GM12892 (cell line): ENCODE measurements at regions not wholly inside any gene's neighbourhood (a gene's known extent, or its start where the extent isn't known, plus 50 kb on each side); places are given as distances from the start of the nearest gene placed in this dataset.

Source experiments
- DNase-seq: peaks from one replicate; pipeline ENCODE4 v3.0.0; 2011; ENCODE audit not compliant: insufficient read length
- FAIRE-seq: peaks from 2 replicates; lab custom pipeline; 2011; peaks lifted over from hg19 to GRCh38; lab: Jason Lieb, UNC
- POLR2A ChIP-seq: IDR thresholded peaks from 2 replicates; pipeline ENCODE4 v1.6.1; 2011; ENCODE audit warnings: low read depth, low read length, control low read depth
- POLR2AphosphoS5 ChIP-seq: IDR thresholded peaks from 2 replicates; pipeline ENCODE4 v1.6.1; 2011; ENCODE audit warnings: low read depth, low read length, control low read depth
- TAF1 ChIP-seq: IDR thresholded peaks from 2 replicates; pipeline ENCODE4 v1.6.1; 2011; ENCODE audit warnings: low read depth, mild to moderate bottlenecking, control low read depth, low read length, borderline replicate concordance

- FAIRE-seq (no peak), DNase-seq (no peak)
- no peak for TF ChIP-seq POLR2A
- TF ChIP-seq POLR2AphosphoS5: no peak
Observed at GRCh38 chr13:63433546-63434150, 2018.0 kb upstream of the PCDH20 start.

DNA sequence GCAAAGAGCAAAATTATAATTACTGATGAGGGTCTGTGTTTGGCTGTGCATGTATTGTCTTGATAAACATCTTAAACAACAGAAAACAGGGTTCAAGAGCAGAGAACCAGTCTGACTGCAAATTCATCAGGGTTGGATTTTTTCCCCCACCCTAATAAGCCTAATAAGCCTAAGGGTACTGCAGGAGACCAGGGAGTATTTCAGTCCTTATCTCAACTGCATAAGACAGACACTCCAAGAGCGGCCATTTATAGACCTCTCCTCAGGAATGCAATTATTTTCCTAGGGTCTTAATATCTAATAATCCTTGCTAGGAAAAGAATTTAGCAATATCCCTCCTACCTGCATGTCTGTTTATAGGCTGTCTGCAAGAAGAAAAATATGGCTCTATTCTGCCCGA is 2011.5 kb upstream of the PCDH20 start:
- DNase-seq (no peak), FAIRE-seq (no peak)
- TF ChIP-seq TAF1 (no peak), POLR2AphosphoS5 (no peak), POLR2A (no peak)

- FAIRE-seq (no peak), DNase-seq (no peak)
- TF ChIP-seq TAF1: no peak
Observed at GRCh38 chr13:63425131-63425530, 2009.5 kb upstream of the PCDH20 start.

- TF ChIP-seq POLR2AphosphoS5 (no peak), POLR2A (no peak), TAF1 (no peak)
- FAIRE-seq: no peak
- no peak for DNase-seq
Observed at GRCh38 chr13:63421123-63421522, 2005.5 kb upstream of the PCDH20 start.

DNA sequence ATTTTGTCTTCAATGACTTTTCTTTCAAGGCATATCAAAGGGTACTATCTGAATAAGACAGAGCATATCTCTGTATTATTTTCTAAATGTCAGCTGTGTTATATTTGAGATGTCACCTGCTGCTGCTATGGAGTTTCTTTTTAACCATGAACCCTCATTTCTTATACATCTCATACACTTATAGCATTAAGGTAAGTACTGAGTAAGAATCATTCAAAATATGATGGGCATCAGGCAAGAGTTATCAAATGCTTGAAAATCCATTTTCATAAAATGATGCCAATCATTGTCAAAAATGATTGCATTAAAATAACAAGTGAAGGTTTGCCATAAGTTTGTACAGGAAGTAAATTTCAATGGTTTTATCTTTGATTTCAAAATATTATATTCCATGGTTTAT is 2005.0 kb upstream of the PCDH20 start:
- DNase-seq (no peak), FAIRE-seq (no peak)
- TF ChIP-seq TAF1 (no peak), POLR2AphosphoS5 (no peak), POLR2A (no peak)

GRCh38 chr13:63414247-63414646 is 1998.6 kb upstream of the PCDH20 start:
- FAIRE-seq (no peak), DNase-seq (no peak)
- TF ChIP-seq POLR2A (no peak), POLR2AphosphoS5 (no peak), TAF1 (no peak)

DNA sequence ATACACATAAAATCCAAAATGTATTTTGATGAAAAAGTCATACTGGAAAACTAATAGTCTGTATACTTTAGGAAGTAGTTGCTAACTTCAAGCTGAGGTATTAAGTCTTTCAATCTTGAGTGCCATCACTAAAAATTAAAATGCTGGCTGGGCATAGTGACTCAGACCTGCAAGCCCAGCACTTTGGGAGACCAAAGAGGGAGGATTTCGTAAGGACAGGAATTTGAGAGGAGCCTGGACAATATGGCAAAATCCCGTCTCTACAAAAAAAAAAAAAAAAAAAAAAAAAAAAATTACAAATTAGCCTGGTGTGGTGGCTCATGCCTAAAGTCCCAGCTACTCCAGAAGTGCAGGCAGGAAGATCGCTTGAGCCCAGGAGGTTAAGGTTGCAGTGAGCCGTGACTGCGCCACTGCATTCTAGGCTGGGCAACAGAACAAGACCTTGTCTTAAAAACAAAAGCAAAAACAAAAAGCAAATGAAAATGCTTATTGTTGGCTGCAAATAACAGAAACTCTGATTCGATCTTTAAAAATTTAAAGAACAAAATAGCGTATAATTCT is 1994.2 kb upstream of the PCDH20 start:
- DNase-seq (no peak), FAIRE-seq (no peak)
- TF ChIP-seq TAF1: no peak
- no peak for TF ChIP-seq POLR2AphosphoS5
- TF ChIP-seq POLR2A: no peak

- FAIRE-seq (no peak), DNase-seq (no peak)
- no peak for TF ChIP-seq TAF1
- no peak for TF ChIP-seq POLR2A
- no peak for TF ChIP-seq POLR2AphosphoS5
Observed at GRCh38 chr13:63408331-63409189, 1992.9 kb upstream of the PCDH20 start.

DNA sequence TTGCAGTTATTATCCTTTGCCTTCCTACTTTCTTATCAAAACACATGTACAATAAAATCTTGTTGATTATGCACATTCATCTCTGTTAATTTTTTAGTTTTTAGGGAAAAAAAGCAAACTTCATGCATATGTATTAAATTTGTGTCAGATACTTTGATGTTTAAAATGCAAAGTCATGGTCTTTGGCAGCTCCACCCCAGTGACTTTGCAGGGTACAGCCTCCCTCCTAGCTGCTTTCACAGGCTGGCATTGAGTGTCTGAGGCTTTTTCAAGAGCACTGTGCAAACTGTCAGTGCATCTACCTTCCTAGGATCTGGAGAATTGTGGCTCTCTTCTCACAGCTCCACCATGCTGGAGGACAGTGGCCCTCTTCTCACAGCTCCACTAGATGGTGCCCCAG is 1988.1 kb upstream of the PCDH20 start:
- FAIRE-seq: no peak
- no peak for DNase-seq
- TF ChIP-seq POLR2AphosphoS5: no peak
- no peak for TF ChIP-seq POLR2A
- no peak for TF ChIP-seq TAF1

GRCh38 chr13:63396746-63397145 is 1981.1 kb upstream of the PCDH20 start:
- no peak for DNase-seq
- no peak for FAIRE-seq
- TF ChIP-seq TAF1 (no peak), POLR2AphosphoS5 (no peak), POLR2A (no peak)

DNA sequence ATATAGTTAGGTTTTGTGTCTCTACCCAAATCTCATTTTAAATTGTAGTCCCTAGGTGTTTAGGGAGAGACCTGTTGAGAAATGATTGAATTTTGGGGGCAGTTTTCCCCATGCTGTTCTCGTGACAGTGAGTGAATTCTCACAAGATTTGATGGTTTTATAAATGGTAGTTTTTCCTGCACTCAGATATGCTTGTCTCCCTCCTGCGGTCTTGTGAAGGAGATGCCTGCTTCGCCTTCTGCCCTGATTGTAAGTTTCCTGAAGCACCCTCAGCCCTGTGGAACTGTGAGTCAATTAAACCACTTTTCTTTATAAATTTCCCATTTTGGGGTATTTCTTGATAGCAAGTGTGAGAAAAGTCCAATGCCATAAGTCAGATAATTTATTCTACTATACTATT is 1977.5 kb upstream of the PCDH20 start:
- no peak for TF ChIP-seq POLR2AphosphoS5
- no peak for TF ChIP-seq POLR2A
- no peak for TF ChIP-seq TAF1
- DNase-seq: no peak
- no peak for FAIRE-seq

GRCh38 chr13:63389756-63390155 is 1974.1 kb upstream of the PCDH20 start:
- DNase-seq (no peak), FAIRE-seq (no peak)
- no peak for TF ChIP-seq POLR2A
- no peak for TF ChIP-seq POLR2AphosphoS5
- TF ChIP-seq TAF1: no peak
